Activated T-helper 2 cell treated with anti-CD3 and anti-CD28 coated beads, Interferon-gamma antibody, Interleukin-2, Interleukin-4, amounts not matched to agents 10 μg/mL and 5 μg/mL and 100 μg/mL, durations not matched to agents 14 hours and 24 hours and 36 hours (primary cell): ENCODE measurements at regions not wholly inside any gene's neighbourhood (a gene's known extent, or its start where the extent isn't known, plus 50 kb on each side); places are given as distances from the start of the nearest gene placed in this dataset.

Experiments used
- DNase-seq: peaks from one replicate; pipeline ENCODE4 v3.0.0; 2021; ENCODE audit warnings: low spot score
- H3K27ac Mint-ChIP-seq: one replicate; pipeline ENCODE4 v1.8.0; 2021; ENCODE audit warnings: mixed read lengths
- H3K27me3 Mint-ChIP-seq: one replicate; pipeline ENCODE4 v1.8.0; 2021; ENCODE audit warnings: low read depth, mixed read lengths
- H3K36me3 Mint-ChIP-seq: one replicate; pipeline ENCODE4 v1.8.0; 2021; ENCODE audit warnings: low read depth, mixed read lengths
- H3K4me1 Mint-ChIP-seq: one replicate; pipeline ENCODE4 v1.8.0; 2021; ENCODE audit warnings: low read depth, mixed read lengths
- H3K4me3 Mint-ChIP-seq: one replicate; pipeline ENCODE4 v1.8.0; 2021; ENCODE audit warnings: low read depth, mild to moderate bottlenecking, moderate library complexity, mixed read lengths
- H3K9me3 Mint-ChIP-seq: one replicate; pipeline ENCODE4 v1.8.0; 2021; ENCODE audit warnings: mixed read lengths
- intact Hi-C: fragments of 100-400 bp; cut with micrococcal nuclease; formaldehyde crosslinking; loops from one replicate; pipeline ENCODE4 v1.15.1; 2023

DNA sequence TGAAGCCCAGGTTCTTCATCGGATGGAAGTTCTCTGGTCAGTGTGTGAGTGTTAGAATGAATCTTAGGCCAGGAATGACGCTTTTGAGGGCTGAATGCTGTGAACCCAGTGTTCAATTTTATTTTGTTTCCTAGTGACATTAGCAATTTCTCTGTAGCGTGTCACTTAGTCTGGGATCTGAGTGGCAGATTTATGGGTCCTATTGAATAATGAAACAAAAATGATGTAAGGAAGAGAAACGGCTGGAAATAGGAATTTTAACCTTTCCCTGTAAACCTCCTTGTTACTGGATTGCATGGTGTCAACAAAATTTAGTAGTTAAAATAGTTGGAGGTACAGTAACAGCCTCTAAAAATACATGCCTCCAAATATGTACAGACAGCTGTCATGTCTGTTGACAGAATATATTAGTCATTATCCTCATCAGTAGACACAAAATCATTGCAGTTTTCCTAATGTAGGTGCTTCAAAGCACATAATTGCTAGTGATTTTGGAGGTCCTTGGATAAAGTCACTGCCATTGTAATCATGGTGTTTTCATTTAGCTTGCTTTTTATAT lies 223.8 kb upstream of the SPRED2 start:
- Mint-ChIP-seq H3K9me3 (no peaks in the 10 kb centered on the region), H3K27ac (no peak overlapping the region), H3K27me3 (peaks cover 1% of the 10 kb centered on the region), H3K4me3 (no peak overlapping the region), H3K4me1 (no peaks in the 10 kb centered on the region), H3K36me3 (no peaks in the 10 kb centered on the region)
- intact Hi-C loops, result no loop called here
- DNase-seq, result no peak

DNA sequence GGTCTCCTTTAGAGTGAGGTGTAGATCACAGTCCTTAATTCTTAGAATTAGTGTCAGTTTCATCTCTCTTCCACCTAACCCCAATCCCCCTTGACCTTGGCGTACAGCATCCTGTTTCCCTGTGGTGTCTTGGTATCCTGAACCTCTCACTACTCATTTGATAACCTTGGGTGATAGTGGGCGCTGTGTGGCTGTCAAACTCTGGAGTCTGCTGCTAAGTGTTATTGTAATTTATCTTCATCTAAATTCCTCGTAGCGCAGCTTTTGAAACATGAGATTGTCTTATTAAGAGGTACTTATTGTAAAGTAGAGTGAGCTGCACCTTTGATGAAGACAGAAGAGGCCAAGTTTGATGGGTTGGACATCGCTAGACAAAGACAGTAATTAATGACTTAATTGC lies 222.6 kb upstream of the SPRED2 start:
- H3K27ac Mint-ChIP-seq, result no peak overlapping the region
- no peak for DNase-seq
- H3K36me3 Mint-ChIP-seq, result no peaks in the 10 kb centered on the region
- peaks cover 6% of the 10 kb centered on the region for H3K27me3 Mint-ChIP-seq
- no peaks in the 10 kb centered on the region for H3K4me1 Mint-ChIP-seq
- no peak overlapping the region for H3K4me3 Mint-ChIP-seq
- H3K9me3 Mint-ChIP-seq, result no peaks in the 10 kb centered on the region
- intact Hi-C loops, result no loop called here

DNA sequence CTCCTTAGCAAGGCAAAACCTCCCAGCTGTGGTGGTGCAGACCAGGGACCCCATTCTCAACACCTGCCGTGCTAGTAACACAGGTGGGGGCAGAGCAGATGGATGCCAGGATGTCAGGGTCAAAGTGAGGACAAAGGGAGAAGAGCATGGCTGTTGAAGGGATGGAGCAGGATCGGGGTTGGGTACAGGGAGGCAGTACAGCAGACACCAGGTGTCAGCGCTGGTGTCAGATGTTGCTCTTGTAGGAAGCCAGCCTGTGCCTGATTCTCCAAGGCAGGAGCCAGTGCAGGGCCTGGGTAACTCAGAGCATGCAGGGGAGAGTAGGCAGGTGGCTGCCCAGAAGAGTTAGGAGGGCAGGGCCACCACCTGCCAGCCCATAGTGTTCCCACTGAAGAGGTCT lies 222.1 kb upstream of the SPRED2 start:
- DNase-seq, result no peak
- intact Hi-C loops, result no loop called here
- Mint-ChIP-seq H3K9me3 (no peaks in the 10 kb centered on the region), H3K4me1 (no peaks in the 10 kb centered on the region), H3K27me3 (peaks cover 6% of the 10 kb centered on the region), H3K4me3 (no peak overlapping the region), H3K36me3 (no peaks in the 10 kb centered on the region), H3K27ac (no peak overlapping the region)

DNA sequence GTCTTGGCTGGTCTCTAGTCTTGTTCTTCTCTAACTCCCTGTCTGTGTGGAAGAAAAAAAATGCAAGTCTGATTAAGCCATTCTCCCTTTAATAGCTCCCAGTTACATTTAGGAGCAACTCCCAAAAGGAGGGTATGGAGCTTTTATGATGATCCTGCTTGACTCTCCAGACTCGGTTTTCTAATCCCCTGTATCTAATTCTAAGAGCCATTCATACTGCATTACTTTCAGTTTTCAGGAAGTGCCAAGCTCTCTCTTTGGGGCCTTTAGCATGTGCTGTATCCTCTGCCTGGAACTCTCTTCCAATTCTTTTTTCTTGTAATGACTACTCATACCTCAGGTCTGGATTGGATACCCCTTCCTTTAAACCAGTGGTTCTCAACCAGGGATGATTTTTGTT lies 219.7 kb upstream of the SPRED2 start:
- intact Hi-C loops, result no loop called here

GRCh38 chr2:65649811-65650589 lies 217.6 kb upstream of the SPRED2 start:
- Mint-ChIP-seq H3K27ac (no peak overlapping the region), H3K4me3 (no peak overlapping the region), H3K27me3 (peaks cover 4% of the 10 kb centered on the region), H3K9me3 (no peaks in the 10 kb centered on the region), H3K4me1 (no peaks in the 10 kb centered on the region), H3K36me3 (no peaks in the 10 kb centered on the region)
- intact Hi-C loops, result no loop called here
- DNase-seq, result no peak

More for the DNA sequence above, 219.7 kb upstream of the SPRED2 start:
- no peak for DNase-seq
- H3K36me3 Mint-ChIP-seq, result no peaks in the 10 kb centered on the region
- H3K27ac Mint-ChIP-seq, result no peak overlapping the region
- H3K27me3 Mint-ChIP-seq, result peaks cover 6% of the 10 kb centered on the region
- H3K4me3 Mint-ChIP-seq, result no peak overlapping the region
- no peaks in the 10 kb centered on the region for H3K9me3 Mint-ChIP-seq
- no peaks in the 10 kb centered on the region for H3K4me1 Mint-ChIP-seq

GRCh38 chr2:65647249-65647842 lies 214.9 kb upstream of the SPRED2 start:
- intact Hi-C loops, result no loop called here
- no peaks in the 10 kb centered on the region for H3K36me3 Mint-ChIP-seq

GRCh38 chr2:65640793-65641103 lies 208.3 kb upstream of the SPRED2 start:
- no peak for DNase-seq
- peaks cover 2% of the 10 kb centered on the region for H3K4me1 Mint-ChIP-seq
- intact Hi-C loops, result no loop called here
- peaks cover 8% of the 10 kb centered on the region for H3K27me3 Mint-ChIP-seq
- no peaks in the 10 kb centered on the region for H3K9me3 Mint-ChIP-seq
- H3K4me3 Mint-ChIP-seq, result no peak overlapping the region
- no peaks in the 10 kb centered on the region for H3K36me3 Mint-ChIP-seq
- H3K27ac Mint-ChIP-seq, result no peak overlapping the region

More at GRCh38 chr2:65647249-65647842, 214.9 kb upstream of the SPRED2 start:
- no peak for DNase-seq
- no peaks in the 10 kb centered on the region for H3K9me3 Mint-ChIP-seq
- H3K27me3 Mint-ChIP-seq, result peaks cover 4% of the 10 kb centered on the region
- H3K4me3 Mint-ChIP-seq, result no peak overlapping the region
- no peaks in the 10 kb centered on the region for H3K4me1 Mint-ChIP-seq
- no peak overlapping the region for H3K27ac Mint-ChIP-seq

GRCh38 chr2:65639156-65639864 lies 206.9 kb upstream of the SPRED2 start:
- Mint-ChIP-seq H3K9me3 (no peaks in the 10 kb centered on the region), H3K36me3 (no peaks in the 10 kb centered on the region), H3K4me1 (peaks cover 2% of the 10 kb centered on the region), H3K27ac (no peak overlapping the region), H3K27me3 (peaks cover 8% of the 10 kb centered on the region), H3K4me3 (no peak overlapping the region)
- DNase-seq, result no peak
- intact Hi-C loops, result no loop called here

DNA sequence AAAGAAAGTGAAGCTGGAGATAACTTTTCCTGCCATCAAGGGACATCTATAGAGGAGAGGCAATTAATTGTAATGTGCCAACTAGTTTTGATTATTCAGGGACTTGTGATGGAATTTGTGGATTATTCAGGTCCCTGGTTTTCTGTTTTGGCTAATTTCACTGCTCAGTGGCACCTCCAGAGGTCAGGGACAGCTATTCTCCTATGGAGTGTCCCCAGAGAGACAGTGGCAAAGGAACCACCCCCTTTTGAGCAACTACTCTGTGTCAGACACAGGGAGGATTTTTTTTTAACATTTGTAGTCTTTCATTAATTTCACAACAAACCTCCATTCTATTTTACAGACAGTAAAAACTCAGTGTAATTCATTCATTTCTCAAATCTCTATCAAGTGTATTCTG lies 206.0 kb upstream of the SPRED2 start:
- Mint-ChIP-seq H3K36me3 (no peaks in the 10 kb centered on the region), H3K27me3 (peaks cover 8% of the 10 kb centered on the region), H3K4me3 (no peak overlapping the region), H3K27ac (no peak overlapping the region), H3K4me1 (peaks cover 2% of the 10 kb centered on the region), H3K9me3 (no peaks in the 10 kb centered on the region)
- DNase-seq, result no peak
- intact Hi-C loops, result no loop called here

GRCh38 chr2:65636813-65637483 lies 204.5 kb upstream of the SPRED2 start:
- no peaks in the 10 kb centered on the region for H3K36me3 Mint-ChIP-seq
- H3K27ac Mint-ChIP-seq, result no peak overlapping the region
- no peak for DNase-seq
- peaks cover 2% of the 10 kb centered on the region for H3K4me1 Mint-ChIP-seq
- peaks cover 11% of the 10 kb centered on the region for H3K27me3 Mint-ChIP-seq
- intact Hi-C loops, result no loop called here
- no peaks in the 10 kb centered on the region for H3K9me3 Mint-ChIP-seq
- H3K4me3 Mint-ChIP-seq, result no peak overlapping the region

GRCh38 chr2:65636024-65636423 lies 203.6 kb upstream of the SPRED2 start:
- Mint-ChIP-seq H3K36me3 (no peaks in the 10 kb centered on the region), H3K4me3 (no peak overlapping the region), H3K4me1 (peaks cover 2% of the 10 kb centered on the region), H3K27ac (no peak overlapping the region), H3K9me3 (no peaks in the 10 kb centered on the region), H3K27me3 (peaks cover 11% of the 10 kb centered on the region)
- intact Hi-C loops, result no loop called here
- DNase-seq, result no peak

DNA sequence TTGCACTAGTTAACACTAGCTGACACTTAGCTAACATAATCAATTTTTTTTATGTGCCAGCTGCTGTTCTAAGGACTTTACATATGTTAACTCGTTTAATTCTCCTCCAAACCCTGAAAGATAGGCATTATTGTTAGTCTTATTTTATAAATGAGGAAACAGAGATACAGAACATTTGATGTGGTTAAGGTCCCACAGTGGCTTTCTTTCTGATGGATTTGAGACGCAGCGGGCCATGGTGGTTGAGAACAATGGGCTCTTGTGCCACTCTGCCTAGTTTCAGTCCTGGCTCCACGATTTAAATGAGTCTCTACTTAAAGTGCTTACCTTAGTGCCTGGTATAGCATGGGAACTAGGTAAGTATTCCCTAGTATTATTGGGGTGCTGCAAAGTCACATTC lies 201.9 kb upstream of the SPRED2 start:
- no peaks in the 10 kb centered on the region for H3K4me1 Mint-ChIP-seq
- no peak for DNase-seq
- H3K27me3 Mint-ChIP-seq, result peaks cover 9% of the 10 kb centered on the region
- H3K36me3 Mint-ChIP-seq, result no peaks in the 10 kb centered on the region
- H3K27ac Mint-ChIP-seq, result no peak overlapping the region
- intact Hi-C loops, result no loop called here
- H3K9me3 Mint-ChIP-seq, result no peaks in the 10 kb centered on the region
- no peak overlapping the region for H3K4me3 Mint-ChIP-seq
